GM19023 (cell line): ENCODE measurements at regions not wholly inside any gene's neighbourhood (a gene's known extent, or its start where the extent isn't known, plus 50 kb on each side); places are given as distances from the start of the nearest gene placed in this dataset.

Experiments
- ATAC-seq: cut with Tn5 transposase; IDR thresholded peaks from one replicate; pipeline ENCODE4 v1.9.1; 2021; ENCODE audit warnings: mild to moderate bottlenecking, moderate library complexity; ENCODE audit not compliant: unreplicated experiment

GRCh38 chr9:89926691-89927220 lies 321.9 kb downstream of the GADD45G start:
- ATAC-seq, result no peak

- ATAC-seq, result no peak
Measured at GRCh38 chr9:89928106-89928505, 323.3 kb downstream of the GADD45G start.

- ATAC-seq, result no peak
Measured at GRCh38 chr9:89928521-89929275, 323.9 kb downstream of the GADD45G start.

- no peak for ATAC-seq
Measured at GRCh38 chr9:89929315-89929672, 324.5 kb downstream of the GADD45G start.

- ATAC-seq, result no peak
Measured at GRCh38 chr9:89929673-89930480, 325.1 kb downstream of the GADD45G start.

GRCh38 chr9:89933578-89933977 lies 328.8 kb downstream of the GADD45G start:
- no peak for ATAC-seq

GRCh38 chr9:89935115-89935514 lies 330.3 kb downstream of the GADD45G start:
- ATAC-seq, result no peak

- ATAC-seq, result no peak
Measured at GRCh38 chr9:89935801-89936200, 331.0 kb downstream of the GADD45G start.

- ATAC-seq, result no peak
Measured at GRCh38 chr9:89937051-89937450, 332.2 kb downstream of the GADD45G start.

GRCh38 chr9:89939181-89939580 lies 334.4 kb downstream of the GADD45G start:
- no peak for ATAC-seq

- no peak for ATAC-seq
Measured at GRCh38 chr9:89939626-89940292, 334.9 kb downstream of the GADD45G start.

- no peak for ATAC-seq
Measured at GRCh38 chr9:89940625-89941024, 335.8 kb downstream of the GADD45G start.

- ATAC-seq, result no peak
Measured at GRCh38 chr9:89941875-89942274, 337.1 kb downstream of the GADD45G start.

GRCh38 chr9:89942643-89943042 lies 337.8 kb downstream of the GADD45G start:
- no peak for ATAC-seq

GRCh38 chr9:89943309-89943708 lies 338.5 kb downstream of the GADD45G start:
- ATAC-seq, result no peak

- ATAC-seq, result no peak
Measured at GRCh38 chr9:89943728-89944127, 338.9 kb downstream of the GADD45G start.

GRCh38 chr9:89945133-89945532 lies 340.3 kb downstream of the GADD45G start:
- no peak for ATAC-seq

- ATAC-seq, result no peak
Measured at GRCh38 chr9:89946741-89947140, 341.9 kb downstream of the GADD45G start.

- ATAC-seq, result no peak
Measured at GRCh38 chr9:89949111-89949510, 344.3 kb downstream of the GADD45G start.

- ATAC-seq, result no peak
Measured at GRCh38 chr9:89951675-89952074, 346.9 kb downstream of the GADD45G start.

- no peak for ATAC-seq
Measured at GRCh38 chr9:89952401-89952800, 347.6 kb downstream of the GADD45G start.
